Retinal pigment epithelial cell (primary cell): ENCODE measurements at regions not wholly inside any gene's neighbourhood (a gene's known extent, or its start where the extent isn't known, plus 50 kb on each side); places are given as distances from the start of the nearest gene placed in this dataset.

Source experiments
- DNase-seq: peaks from one replicate; pipeline ENCODE4 v3.0.0-alpha.2; 2010; ENCODE audit warnings: low read depth
- H3K4me3 ChIP-seq: 2 replicates; pipeline ENCODE4 v1.5.1; 2011; ENCODE audit warnings: mild to moderate bottlenecking, low read length, control low read depth, moderate library complexity
- TF ChIP-seq, protein P1 (sequence below): conservative IDR thresholded peaks from 2 replicates; pipeline ENCODE4 v1.5.1; 2011; ENCODE audit warnings: low read depth, low read length, control low read depth, inconsistent platforms

DNA sequence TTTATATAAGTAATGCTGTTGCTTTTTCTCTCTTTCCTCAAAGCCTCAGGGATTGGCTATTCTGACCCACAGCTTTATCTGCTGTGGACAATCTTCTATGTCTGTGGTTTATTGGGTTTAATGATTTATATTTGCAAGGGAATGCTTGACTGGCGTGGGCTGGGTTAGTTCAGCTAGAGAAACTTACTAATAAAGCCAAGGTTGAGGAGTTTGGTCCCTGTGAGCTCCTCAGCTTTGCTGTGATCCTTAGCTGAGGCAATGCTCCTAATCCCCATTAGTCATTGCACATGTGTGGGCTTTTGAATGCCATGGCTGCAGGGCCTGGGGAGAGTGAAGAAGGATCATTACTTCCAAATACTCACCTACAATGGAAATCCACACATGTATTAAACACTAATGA lies 179.3 kb downstream of the ZNF326 start:
- peak; percentile 79 for DNase-seq
- TF ChIP-seq, protein P1, sequence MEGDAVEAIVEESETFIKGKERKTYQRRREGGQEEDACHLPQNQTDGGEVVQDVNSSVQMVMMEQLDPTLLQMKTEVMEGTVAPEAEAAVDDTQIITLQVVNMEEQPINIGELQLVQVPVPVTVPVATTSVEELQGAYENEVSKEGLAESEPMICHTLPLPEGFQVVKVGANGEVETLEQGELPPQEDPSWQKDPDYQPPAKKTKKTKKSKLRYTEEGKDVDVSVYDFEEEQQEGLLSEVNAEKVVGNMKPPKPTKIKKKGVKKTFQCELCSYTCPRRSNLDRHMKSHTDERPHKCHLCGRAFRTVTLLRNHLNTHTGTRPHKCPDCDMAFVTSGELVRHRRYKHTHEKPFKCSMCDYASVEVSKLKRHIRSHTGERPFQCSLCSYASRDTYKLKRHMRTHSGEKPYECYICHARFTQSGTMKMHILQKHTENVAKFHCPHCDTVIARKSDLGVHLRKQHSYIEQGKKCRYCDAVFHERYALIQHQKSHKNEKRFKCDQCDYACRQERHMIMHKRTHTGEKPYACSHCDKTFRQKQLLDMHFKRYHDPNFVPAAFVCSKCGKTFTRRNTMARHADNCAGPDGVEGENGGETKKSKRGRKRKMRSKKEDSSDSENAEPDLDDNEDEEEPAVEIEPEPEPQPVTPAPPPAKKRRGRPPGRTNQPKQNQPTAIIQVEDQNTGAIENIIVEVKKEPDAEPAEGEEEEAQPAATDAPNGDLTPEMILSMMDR = no peak
- H3K4me3 ChIP-seq = no peak overlapping the region

DNA sequence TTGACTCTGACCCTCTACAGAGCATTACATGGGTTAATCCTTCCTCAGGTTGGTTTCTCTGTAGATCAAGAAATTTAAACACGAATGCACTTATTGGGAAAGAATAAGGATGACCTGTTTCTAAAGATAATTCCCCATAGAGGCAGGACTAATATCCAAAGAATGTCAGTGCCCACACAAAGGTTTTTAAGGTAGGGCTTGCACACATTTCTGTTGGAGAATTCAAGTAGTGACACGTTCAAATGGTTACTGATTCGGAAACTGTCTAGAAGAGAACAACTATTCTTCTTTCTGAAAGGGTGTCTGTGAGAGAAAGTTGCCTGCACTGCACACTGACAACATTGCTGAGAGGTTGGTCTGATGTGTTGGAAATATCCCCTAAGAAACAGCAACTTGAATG lies 167.3 kb downstream of the ZNF326 start:
- no peak overlapping the region for H3K4me3 ChIP-seq
- TF ChIP-seq, protein P1 = no peak
- no peak for DNase-seq

DNA sequence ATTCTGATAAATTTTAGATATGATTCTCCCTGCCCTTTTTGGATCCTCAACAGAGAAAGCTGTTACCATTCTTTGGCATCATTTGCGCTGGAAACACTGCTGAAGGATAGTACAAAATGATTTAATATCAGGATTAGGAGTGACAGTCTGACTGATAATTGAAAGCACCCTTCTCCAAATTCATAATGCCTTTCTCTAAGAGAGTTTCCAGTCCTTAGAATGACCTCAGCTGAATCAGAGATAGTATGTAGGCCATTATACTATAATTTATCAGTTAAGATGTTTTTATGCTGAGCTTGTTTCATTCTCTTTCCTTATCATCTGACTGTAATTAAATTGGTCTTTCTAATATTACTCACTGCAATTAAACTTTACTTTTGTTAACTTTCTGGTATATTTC lies 166.7 kb downstream of the ZNF326 start:
- no peak overlapping the region for H3K4me3 ChIP-seq
- TF ChIP-seq, protein P1 = no peak
- no peak for DNase-seq

DNA sequence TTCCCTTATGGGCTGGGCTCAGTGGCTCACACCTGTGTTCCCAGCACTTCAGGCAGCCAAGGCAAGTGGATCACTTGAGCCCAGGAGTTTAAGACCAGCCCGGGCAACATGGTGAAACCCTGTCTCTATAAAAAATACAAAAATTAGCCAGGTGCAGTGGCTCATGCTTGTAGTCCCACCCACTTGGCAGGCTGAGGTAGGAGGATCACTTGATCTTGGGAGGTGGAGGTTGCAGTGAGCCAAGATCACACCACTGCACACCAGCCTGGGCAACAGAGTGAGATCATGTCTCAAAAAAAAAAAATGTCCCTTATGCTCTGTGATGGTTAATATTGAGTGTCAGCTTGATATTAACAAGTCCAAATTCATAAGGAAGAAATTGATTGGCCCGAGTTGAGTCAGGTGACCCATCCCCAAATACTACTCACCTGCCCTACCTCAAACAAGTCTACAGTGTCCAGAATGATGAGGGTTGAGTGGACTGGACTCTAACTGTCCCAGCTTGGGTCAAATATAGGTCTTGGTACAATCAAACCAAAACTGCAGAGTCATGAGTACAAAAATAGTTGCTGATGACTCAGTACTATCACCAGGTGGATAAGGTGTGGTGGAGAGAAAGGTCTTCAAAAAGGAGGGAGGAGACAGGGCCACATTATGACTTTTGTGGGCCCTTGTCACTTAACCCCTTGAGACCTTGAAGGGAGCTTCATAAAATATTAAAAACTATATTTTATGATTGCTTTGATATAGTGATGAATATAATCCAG lies 161.0 kb downstream of the ZNF326 start:
- TF ChIP-seq, protein P1 = no peak
- DNase-seq = no peak
- H3K4me3 ChIP-seq = no peak overlapping the region

DNA sequence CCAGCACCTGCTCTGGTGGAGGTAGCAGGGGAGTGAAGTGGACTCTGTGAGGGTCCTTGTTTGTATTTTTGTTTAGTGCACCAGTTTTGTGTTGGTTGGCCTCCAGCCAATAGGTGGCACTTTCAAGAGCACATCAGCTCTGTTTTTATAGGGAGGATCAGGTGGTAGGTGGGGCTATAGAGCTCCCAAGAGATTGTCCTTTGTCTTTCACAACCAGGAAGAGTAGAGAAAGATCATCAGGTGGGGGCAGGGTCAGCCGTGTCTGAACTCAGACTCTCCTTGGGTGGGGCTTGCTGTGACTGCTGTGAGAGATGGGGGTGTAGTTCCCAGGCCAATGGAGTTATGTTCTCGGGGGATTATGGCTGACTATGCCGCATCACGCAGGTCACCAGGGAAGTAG lies 159.8 kb downstream of the ZNF326 start:
- TF ChIP-seq, protein P1 = no peak
- no peak for DNase-seq

DNA sequence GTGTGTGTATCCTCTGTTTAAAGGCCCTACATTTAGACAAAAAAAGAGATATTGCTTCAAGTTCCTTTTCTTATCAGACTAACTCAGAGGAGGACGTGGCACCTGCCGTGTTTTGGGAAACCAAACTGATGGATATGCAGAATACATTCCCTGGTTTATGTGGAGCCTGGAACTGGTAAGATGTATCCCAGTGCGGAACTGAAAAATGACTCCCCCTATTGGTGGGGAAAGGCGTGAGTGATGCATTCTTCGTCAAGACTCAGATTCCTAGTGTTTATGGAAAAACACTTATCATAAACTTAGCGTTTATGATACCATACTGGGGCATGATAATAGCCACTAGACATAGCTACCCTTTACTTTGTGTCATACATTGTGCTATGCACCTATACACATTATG lies 154.2 kb downstream of the ZNF326 start:
- TF ChIP-seq, protein P1 = no peak
- DNase-seq = no peak
- no peak overlapping the region for H3K4me3 ChIP-seq

More for the DNA sequence above, 159.8 kb downstream of the ZNF326 start:
- H3K4me3 ChIP-seq = no peak overlapping the region

DNA sequence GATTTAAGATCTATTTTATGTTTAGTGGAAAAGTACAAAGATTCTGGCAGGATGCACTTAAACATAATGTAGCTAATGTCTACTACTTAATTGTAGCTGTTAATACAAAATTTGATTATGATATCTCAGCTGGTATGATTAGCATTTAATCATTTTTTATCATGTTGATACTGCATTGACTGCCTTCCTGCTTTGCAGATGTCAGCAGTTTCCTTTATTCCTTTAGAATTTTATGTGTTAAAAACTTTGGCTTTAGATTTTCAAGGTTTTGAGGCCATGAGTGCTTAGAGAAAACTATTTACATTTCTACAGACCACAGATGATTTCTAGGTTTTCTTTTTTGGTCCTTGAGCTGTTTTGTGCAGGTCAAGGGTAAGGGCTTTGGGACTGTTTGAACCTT lies 152.2 kb downstream of the ZNF326 start:
- H3K4me3 ChIP-seq = no peak overlapping the region
- no peak for DNase-seq
- TF ChIP-seq, protein P1 = no peak
